ENCODE measurements at regions not wholly inside any gene's neighbourhood (a gene's known extent, or its start where the extent isn't known, plus 50 kb on each side); places are given as distances from the start of the nearest gene placed in this dataset.

- no peak for TF ChIP-seq CTCF (conservative IDR thresholded peaks at IDR 0.05 in 1 of 2, IDR thresholded peaks at IDR 0.05 in 1 of 2; ENCODE audit: extremely low read depth in 1 of 2, insufficient read depth in 1 of 2, low read depth in 1 of 2, low read length in 2 of 2)
- no peak for TF ChIP-seq EZH2 (IDR thresholded peaks at IDR 0.05; ENCODE audit: borderline replicate concordance, low read length)
Observed at GRCh38 chr5:157915638-157916037, 56.7 kb upstream of the CLINT1 start.
